K562 (cell line): ENCODE measurements at regions not wholly inside any gene's neighbourhood (a gene's known extent, or its start where the extent isn't known, plus 50 kb on each side); places are given as distances from the start of the nearest gene placed in this dataset.

Experiments
- ATAC-seq: fragments of 200-7000 bp; cut with Tn5 transposase; 3 replicates; pipeline ENCODE4 v1.9.1; 2020; ENCODE audit warnings: moderate library complexity
- BruUV-seq: library from RNA; stranded (reverse); fragments of 400-500 nt; replicated peaks from 2 replicates; lab custom pipeline; 2021; lab: Mats Ljungman, UMichigan
- CTCF ChIA-PET: fragments of 300-600 bp; formaldehyde crosslinking; extraction: SDS; loops from one replicate; lab custom pipeline; 2021; ENCODE audit warnings: low intra/inter-chr PET ratio; lab: Yijun Ruan, JAX
- POLR2A ChIA-PET: fragments of 300-600, 350-650 bp; sonication (Branson Sonifier 250); formaldehyde crosslinking; extraction: SDS; loops from one replicate; lab custom pipeline; 2021; ENCODE audit warnings: antibody characterized with exemption, inconsistent platforms; lab: Yijun Ruan, JAX
- DNase-seq, 4 experiments: peaks; one replicate each; pipeline versions ENCODE4 v3.0.0 to v3.0.0-alpha.2; 2011 to 2018; ENCODE audit warnings: low spot score in 3 of 4, mixed read lengths in 3 of 4; ENCODE audit errors: extremely low read depth in 1 of 4
- FAIRE-seq: peaks from 2 replicates; lab custom pipeline; 2011; peaks lifted over from hg19 to GRCh38; lab: Jason Lieb, UNC
- H2AFZ ChIP-seq: 2 replicates; pipeline ENCODE4 v1.6.0; 2011; ENCODE audit warnings: low read depth, low read length, control low read depth, inconsistent platforms
- H3K27ac ChIP-seq: fragments of 200-600 bp; 3 replicates; pipeline ENCODE4 v1.8.0; 2011; ENCODE audit warnings: low read depth, mild to moderate bottlenecking, control low read depth, inconsistent platforms, low read length, moderate library complexity, mixed read lengths; ENCODE audit errors: extremely low read depth
- H3K27me3 ChIP-seq, 2 experiments: fragments of 300-600 bp in 1 of 2; 2 replicates in 1 of 2; 3 replicates in 1 of 2; pipeline versions ENCODE4 v1.6.0 to v1.8.0; 2011; ENCODE audit warnings: inconsistent platforms in 2 of 2, low read length in 2 of 2, mild to moderate bottlenecking in 1 of 2, mixed read lengths in 1 of 2, moderate library complexity in 1 of 2; ENCODE audit not compliant: control insufficient read depth in 2 of 2, insufficient read depth in 2 of 2
- H3K36me3 ChIP-seq: fragments of 300-600 bp; 3 replicates; pipeline ENCODE4 v1.8.0; 2011; ENCODE audit warnings: mild to moderate bottlenecking, low read length, inconsistent platforms; ENCODE audit not compliant: control insufficient read depth, insufficient read depth
- H3K4me1 ChIP-seq, 2 experiments: fragments of 200-600 bp in 1 of 2; replicated peaks in 1 of 2; 2 replicates in 1 of 2; 3 replicates in 1 of 2; pipeline versions ENCODE4 v1.5.1 to v1.8.0; 2011; ENCODE audit warnings: inconsistent platforms in 2 of 2, low read length in 2 of 2, mild to moderate bottlenecking in 1 of 2, mixed read lengths in 1 of 2, moderate library complexity in 1 of 2; ENCODE audit not compliant: control insufficient read depth in 2 of 2, insufficient read depth in 2 of 2
- H3K4me2 ChIP-seq: 2 replicates; pipeline ENCODE4 v1.6.1; 2011; ENCODE audit warnings: low read length, control low read depth, inconsistent platforms, mixed read lengths; ENCODE audit not compliant: insufficient read depth
- H3K4me3 ChIP-seq: fragments of 200-600 bp; sonication (generic), shearing (Covaris generic); 2 replicates; pipeline ENCODE4 v1.5.1; 2016; ENCODE audit warnings: control low read depth, inconsistent platforms
- H3K79me2 ChIP-seq: fragments of 200-600 bp; 3 replicates; pipeline ENCODE4 v1.8.0; 2011; ENCODE audit warnings: low read length, inconsistent platforms; ENCODE audit not compliant: control insufficient read depth, insufficient read depth
- H3K9ac ChIP-seq, 2 experiments: 2 replicates each; pipeline versions ENCODE4 v1.6.0 to v1.6.1; 2011; ENCODE audit warnings: low read depth in 2 of 2, low read length in 2 of 2, control low read depth in 1 of 2, inconsistent platforms in 1 of 2, mild to moderate bottlenecking in 1 of 2, mixed read lengths in 1 of 2; ENCODE audit not compliant: insufficient read depth in 1 of 2
- H3K9me1 ChIP-seq: one replicate; pipeline ENCODE4 v1.6.0; 2011; ENCODE audit warnings: inconsistent platforms, mild to moderate bottlenecking, low read length, moderate library complexity; ENCODE audit not compliant: control insufficient read depth, insufficient read depth
- H3K9me3 ChIP-seq: replicated peaks from 2 replicates; pipeline ENCODE4 v1.5.1; 2011; ENCODE audit warnings: low read depth, low read length, inconsistent platforms; ENCODE audit not compliant: control insufficient read depth, insufficient read depth
- H4K20me1 ChIP-seq: replicated peaks from 2 replicates; pipeline ENCODE4 v1.6.1; 2011; ENCODE audit warnings: low read length, inconsistent platforms, mixed read lengths; ENCODE audit not compliant: control insufficient read depth, insufficient read depth
- E2F8 ChIP-seq: fragments of 450-650 bp; IDR thresholded peaks from 2 replicates; pipeline ENCODE4 v1.7.1; 2018; ENCODE audit warnings: mild to moderate bottlenecking, low read depth; ENCODE audit not compliant: partially characterized antibody
- HES1 ChIP-seq: fragments of 450-650 bp; IDR thresholded peaks from 2 replicates; pipeline ENCODE4 v1.6.1; 2016; ENCODE audit warnings: low read depth, mild to moderate bottlenecking, moderate library complexity
- MTA2 ChIP-seq: fragments of 450-650 bp; IDR thresholded peaks from 2 replicates; pipeline ENCODE4 v1.6.1; 2016; ENCODE audit warnings: low read depth
- NR4A1 ChIP-seq, 2 experiments: fragments of 250-450 bp in 1 of 2; fragments of 450-650 bp in 1 of 2; sonication (Bioruptor Pico) in 1 of 2; IDR thresholded peaks; 2 replicates each; pipeline versions ENCODE4 v1.4.0 to v1.6.1; 2016 to 2020; ENCODE audit warnings: mild to moderate bottlenecking in 2 of 2, missing compliant biosample characterization in 1 of 2, missing genetic modification characterization in 1 of 2, moderate library complexity in 1 of 2
- ZFP1 ChIP-seq: fragments of 450-650 bp; formaldehyde crosslinking; IDR thresholded peaks from 2 replicates; pipeline ENCODE4 v1.4.0; 2020; ENCODE audit warnings: mild to moderate bottlenecking, mixed read lengths
- ZNF140 ChIP-seq: fragments of 250-450 bp; sonication (Bioruptor Pico); IDR thresholded peaks from 2 replicates; pipeline ENCODE4 v1.8.0; 2021; ENCODE audit warnings: moderate library complexity, mild to moderate bottlenecking, inconsistent platforms
- ZNF449 ChIP-seq: fragments of 250-450 bp; sonication (Bioruptor Pico); IDR thresholded peaks from 2 replicates; pipeline ENCODE4 v1.8.0; 2022; ENCODE audit warnings: moderate library complexity, mild to moderate bottlenecking, inconsistent platforms
- ZNF586 ChIP-seq: fragments of 450-650 bp; formaldehyde crosslinking; conservative IDR thresholded peaks from 2 replicates; pipeline ENCODE4 v1.4.0; 2020; ENCODE audit warnings: mild to moderate bottlenecking, moderate library complexity
- ZNF696 ChIP-seq: fragments of 250-450 bp; sonication (Bioruptor Pico); conservative IDR thresholded peaks from 2 replicates; pipeline ENCODE4 v1.4.0; 2020; ENCODE audit warnings: mild to moderate bottlenecking, moderate library complexity
- WGBS: fragments of 100-300 bp; shearing (Covaris generic); methylation state at CpG from one replicate; pipeline ENCODE4 v1.1.6; 2016; ENCODE audit warnings: low coverage, mixed read lengths; ENCODE audit not compliant: insufficient coverage; ENCODE audit errors: missing lambda C conversion rate; 5-methylcytosine and 5-hydroxymethylcytosine counted together
- in situ Hi-C: fragments of 300-500 bp; cut with MboI; formaldehyde crosslinking; loops from 4 replicates; pipeline ENCODE4 v1.15.0; 2018; ENCODE audit warnings: inconsistent platforms, mixed read lengths
- intact Hi-C: fragments of 100-400 bp; cut with micrococcal nuclease; formaldehyde crosslinking; loops from 2 replicates; pipeline ENCODE4 v1.14.2; 2022

- H3K4me2 ChIP-seq: no peak overlapping the region
- CTCF ChIA-PET: no interaction called here
- no peak overlapping the region for H2AFZ ChIP-seq
- no peaks in the 10 kb centered on the region for H3K4me1 ChIP-seq
- H4K20me1 ChIP-seq: no peaks in the 10 kb centered on the region
- POLR2A ChIA-PET: interaction anchor here (0.6 kb wide), 1 partner anchor 21 kb away, joined by 3 read pairs; no protein-coding TSS in a partner anchor
- TF ChIP-seq ZNF140 (CRISPR knock-in tag) (no peak), E2F8 (no peak), ZNF696 (CRISPR knock-in tag) (no peak), ZNF449 (CRISPR knock-in tag) (no peak), ZFP1 (CRISPR knock-in tag) (no peak), ZNF586 (CRISPR knock-in tag) (no peak), NR4A1 (CRISPR knock-in tag; IDR thresholded peaks at IDR 0.05) (no peak), NR4A1 (tag; IDR thresholded peaks at IDR 0.05) (no peak), HES1 (no peak), MTA2 (no peak)
- DNase-seq (no peak), ATAC-seq (no peak), FAIRE-seq (no peak)
- H3K36me3 ChIP-seq: no peaks in the 10 kb centered on the region
- in situ Hi-C loops (no loop called here), intact Hi-C loops (no loop called here)
- H3K79me2 ChIP-seq: no peaks in the 10 kb centered on the region
- WGBS: 0% methylated on average over 1 of the region's 1 CpG
- no peaks in the 10 kb centered on the region for H3K9me3 ChIP-seq
- no TSS peak for BruUV-seq
- H3K27me3 ChIP-seq: no peaks in the 10 kb centered on the region
- no peak overlapping the region for H3K27ac ChIP-seq
- no peaks in the 10 kb centered on the region for H3K9me1 ChIP-seq
- H3K9ac ChIP-seq: no peak overlapping the region
- no peak overlapping the region for H3K4me3 ChIP-seq
Measured at GRCh38 chr12:72793796-72794195, 521.6 kb downstream of the TRHDE start.
